Fibroblast of skin of scalp (primary cell): ENCODE measurements at regions not wholly inside any gene's neighbourhood (a gene's known extent, or its start where the extent isn't known, plus 50 kb on each side); places are given as distances from the start of the nearest gene placed in this dataset.

Experiments used
- DNase-seq: peaks from one replicate; pipeline ENCODE4 v3.0.0-alpha.2; 2013

DNA sequence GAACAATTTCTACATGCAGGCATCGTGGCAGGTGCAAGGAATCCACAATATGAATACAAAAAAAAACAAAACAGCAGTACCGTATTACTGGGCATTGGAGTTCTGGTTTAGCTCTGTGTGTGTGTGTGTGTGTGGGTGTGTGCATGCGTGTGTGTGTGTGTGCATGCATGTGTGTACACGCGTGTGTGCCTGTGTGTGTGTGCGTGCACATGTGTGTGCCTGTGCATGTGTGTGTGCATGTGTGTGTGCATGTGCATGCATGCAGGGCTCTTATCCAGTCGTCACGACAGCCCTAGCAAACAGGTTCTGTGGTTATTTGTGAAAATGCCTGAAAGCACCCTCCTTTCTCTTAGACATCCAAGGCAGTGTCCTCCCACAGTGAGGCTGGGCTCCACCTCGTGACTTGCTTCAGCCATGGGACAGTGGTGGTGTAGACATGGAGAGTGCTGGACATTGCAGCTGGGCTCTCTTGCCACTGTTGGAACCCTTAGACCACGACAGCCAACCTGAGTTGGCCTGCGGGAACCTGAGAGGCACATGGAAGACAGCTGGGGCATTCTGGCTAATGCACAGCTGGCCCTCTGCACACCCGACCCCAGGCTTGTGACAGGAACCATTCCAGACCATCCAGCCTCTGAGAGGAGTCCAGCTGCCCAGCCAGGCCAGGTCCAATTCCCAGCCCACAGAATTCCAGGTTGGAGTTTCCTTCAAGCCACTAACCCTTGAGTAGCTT is 173.4 kb upstream of the SHH start:
- DNase-seq: no peak

DNA sequence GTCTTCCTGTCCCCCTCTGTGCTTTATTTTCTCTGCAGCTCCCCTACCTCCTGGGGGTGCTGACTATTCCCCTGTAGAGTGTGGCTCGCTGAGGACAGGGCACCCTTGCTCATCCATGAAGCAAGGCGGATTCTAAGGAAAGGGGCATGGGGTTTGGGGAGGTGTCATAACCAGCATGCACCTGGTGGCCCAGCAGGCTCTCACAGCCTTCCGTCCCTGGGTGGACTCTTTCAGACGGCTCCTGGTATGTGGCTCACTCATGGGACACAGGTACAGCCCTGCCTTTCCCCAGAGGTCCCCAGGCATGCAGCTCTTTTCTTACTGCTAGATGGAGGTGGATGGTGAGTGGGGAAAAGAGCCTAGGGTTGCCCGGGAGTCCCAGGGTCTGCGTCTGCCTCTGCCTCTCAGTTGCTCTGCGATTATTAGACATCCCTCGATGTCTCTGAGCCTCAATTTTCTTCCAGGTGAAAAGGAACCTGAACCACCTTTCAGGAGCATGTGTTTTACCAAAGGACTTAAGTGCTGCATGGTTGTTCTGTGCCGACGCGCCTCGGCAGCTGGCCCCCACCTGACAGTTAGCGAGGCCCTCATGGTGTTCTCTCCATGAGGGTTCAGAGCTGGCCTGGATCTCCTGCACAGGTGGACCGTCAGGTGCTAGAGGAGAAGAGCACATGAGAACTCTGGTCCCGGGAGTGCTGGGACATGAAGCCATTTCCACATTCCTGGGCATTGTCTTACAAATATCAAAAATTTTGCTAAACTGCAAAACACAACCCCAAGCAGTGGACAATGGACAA is 172.5 kb upstream of the SHH start:
- no peak for DNase-seq

DNA sequence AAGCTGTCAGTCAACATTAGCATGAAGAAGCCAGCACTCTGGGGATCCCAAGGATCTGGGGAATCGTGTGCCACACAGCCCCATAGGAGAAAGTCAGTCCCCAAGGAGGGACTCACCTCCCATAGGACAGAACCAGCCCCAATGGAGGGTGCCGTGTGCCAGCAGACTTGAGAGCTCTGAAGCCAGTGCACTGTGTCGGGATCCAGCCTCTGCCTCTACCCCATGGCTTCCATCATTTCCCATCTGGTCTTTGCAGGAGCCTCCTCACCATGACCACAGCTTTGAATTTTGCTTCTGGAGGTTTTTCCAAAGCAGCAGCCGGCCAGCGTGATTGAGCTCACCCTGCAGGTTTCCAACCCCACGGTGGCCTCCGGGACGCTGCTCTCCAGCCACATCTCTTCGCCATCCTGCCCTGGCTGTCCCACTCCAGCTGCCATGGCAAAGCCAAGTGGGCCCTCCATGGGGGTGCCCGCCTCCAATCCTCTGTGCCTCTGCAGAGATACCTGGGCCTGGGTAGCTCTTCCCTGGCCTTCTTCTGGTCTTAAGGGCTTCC is 171.8 kb upstream of the SHH start:
- DNase-seq: no peak

DNA sequence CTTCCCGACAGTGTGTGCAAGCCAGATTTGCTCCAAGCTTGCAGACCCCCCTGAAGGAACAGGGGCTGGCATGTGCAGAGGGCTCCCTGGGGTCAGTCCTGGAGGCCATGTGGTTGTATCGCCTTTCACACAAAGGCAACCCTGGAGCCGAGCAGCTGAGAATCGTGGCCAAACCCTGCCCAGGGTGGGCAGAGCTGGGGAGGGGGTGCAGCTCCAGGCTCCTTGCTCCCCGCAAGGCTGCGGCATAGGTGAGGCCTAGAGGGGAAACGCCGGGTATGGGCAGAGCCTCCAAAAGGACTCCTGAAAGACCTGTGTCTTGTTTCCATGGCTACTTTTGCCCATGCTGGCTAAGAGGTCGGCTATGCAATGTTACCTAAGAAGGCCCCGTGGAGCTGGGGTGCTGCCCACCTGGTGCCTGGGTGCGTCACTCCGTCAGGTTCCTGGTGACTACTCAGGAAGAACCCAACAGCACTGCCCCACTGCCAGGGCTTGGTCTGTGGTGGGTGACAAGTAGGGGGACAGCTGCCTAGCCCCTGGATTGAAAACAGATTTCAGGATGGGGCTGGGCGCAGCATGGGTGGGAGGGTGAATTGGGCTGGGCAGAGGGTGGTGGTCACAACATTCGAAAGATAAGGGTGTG is 171.0 kb upstream of the SHH start:
- DNase-seq: no peak

DNA sequence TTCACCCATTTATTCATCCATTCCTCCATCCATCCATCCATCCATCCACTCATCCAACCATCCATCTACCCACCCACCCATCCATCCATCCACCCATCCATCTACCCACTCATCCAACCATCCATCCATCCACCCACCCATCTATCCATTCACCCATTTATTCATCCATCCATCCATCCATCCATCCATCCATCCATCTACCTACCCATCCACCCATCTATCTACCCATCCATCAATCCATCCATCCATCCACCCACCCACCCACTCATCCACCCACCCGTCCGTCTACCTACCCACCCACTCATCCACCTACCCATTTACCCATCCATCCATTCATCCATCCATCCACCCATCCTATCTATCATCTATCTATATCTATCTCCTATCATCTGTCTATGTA is 169.4 kb upstream of the SHH start:
- no peak for DNase-seq

DNA sequence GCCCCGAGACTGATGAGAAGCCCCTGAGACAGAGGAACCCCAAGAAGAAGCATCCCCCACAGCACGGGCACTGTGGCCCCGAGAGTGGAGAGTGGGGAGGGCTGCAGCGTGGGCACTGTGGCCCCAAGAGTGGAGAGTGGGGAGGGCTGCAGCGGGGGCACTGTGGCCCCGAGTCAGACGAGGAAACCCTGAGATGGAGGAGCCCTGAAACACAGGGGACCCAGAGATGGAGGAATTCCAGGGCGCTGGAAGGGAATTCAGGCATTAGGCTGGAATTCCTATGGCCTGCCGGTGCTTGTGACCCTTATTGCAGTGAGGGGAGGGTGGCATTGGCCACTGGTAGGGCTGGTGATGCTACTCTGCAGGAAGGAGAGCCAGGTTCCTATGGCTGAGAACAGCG is 168.6 kb upstream of the SHH start:
- DNase-seq: no peak

DNA sequence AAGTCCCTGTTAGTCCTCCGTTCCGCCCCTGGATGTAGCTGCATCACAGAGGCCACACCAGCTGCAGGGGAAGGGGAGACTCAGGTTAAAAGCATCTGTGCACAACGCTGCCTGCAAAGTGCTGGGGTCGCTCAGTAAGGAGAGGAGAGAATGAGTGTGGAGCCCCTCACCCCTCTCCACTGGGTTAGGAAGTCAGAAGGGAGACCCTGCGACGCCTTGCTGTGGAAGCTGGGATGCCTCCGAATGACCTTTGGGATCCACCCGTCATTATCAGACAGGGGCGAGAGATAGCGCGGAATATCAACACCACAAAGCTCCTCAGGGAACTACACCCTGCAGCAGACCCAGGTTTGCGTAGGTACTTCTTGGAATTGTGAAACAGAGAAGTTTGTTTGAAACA is 167.7 kb upstream of the SHH start:
- DNase-seq: no peak

DNA sequence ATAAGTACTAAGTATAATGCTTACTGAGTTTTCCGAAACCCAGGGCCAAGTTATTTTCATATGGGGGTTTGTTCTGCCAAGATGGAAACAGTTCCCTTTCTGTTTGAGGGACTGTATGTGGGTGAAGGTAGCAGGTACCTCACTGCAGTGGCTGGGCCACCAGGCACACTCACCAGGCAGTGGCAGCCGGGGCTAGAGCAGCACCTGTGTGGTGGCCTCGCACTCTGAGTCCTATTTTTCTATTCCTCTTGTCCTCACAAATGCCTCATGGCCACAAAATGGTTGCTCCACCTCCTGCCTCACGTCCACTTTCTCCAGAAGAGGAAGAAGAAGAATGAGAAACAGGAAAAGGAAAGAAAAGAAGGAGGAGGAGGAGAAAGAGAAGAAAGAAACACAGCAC is 167.3 kb upstream of the SHH start:
- DNase-seq: no peak

DNA sequence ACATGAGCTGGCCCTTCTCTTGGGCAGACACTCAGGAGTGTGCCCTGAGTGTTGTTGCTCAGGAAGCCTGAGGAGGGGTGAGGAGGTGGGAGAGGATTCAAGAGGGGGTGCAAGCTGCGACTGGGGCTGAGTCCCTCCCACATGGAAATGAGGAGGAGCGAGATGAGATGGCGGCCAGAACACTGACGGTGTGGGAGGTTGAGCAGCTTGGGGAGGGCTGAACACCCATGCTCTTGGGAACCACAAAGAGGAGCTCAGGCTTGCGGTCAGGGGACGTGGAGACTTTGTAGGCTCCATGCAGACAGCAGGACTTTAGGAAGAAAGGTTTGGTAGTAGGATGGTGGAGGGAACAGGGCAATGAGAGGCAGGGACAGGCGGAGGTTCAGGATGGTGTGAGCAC is 163.2 kb upstream of the SHH start:
- DNase-seq: no peak

DNA sequence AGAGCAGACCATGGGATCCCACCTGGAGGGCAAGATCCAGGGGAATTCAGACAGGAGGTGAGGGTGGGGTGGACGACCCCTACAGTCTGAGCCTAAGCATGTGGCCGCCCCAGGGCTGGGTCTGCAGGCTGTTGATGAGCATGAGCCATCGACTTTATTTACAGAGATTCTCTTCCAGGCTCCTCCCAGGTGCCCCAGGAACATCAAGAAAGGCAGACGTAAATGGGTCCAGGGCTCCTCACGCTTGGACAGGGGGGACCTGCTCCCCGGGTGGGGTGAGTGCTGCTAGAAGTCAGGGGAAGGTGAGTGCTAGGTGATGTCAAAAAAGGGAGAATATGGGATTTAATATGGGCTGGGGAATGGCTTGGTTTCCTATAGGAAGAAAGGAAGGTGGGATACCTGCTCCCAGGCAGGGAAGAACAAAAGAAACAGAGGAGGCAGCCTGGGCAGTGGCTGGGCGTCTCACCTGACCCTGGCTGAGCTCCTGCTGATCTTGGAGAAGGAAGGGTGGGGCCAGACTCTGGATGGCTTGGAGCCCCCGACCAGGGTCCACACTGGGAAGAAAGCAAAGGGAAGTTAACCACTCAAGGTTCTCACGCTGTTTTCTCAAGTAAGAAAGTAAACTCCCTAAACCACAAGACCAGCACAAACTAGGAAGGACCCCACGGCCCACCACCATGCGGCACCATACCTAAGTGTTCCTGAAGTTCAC is 162.1 kb upstream of the SHH start:
- DNase-seq: no peak

DNA sequence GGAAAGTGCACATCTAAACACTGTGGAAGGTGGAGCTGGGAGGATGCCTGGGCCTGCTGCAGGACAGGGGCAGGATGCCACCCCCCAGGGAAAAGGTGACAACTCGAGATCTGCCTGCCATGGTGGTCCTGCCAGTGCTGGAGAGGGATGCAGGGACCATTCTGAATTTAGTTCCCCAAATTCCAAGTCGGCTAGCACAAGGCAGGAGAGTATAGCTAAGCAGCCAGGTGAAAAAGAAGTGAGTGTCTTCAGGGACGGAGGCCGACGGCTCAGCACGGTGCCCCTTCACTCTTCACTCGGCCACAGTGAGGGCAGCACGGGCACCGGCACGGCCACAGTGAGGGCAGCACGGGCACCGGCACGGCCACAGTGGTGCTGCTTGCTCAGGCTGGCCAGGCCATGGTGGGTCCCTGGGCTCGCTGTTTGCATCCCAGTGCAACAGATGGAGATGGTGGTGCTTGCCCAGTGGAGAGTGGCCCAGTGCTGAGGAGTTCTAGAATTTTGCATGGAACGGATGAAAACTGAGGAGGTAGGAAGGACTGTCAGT is 161.3 kb upstream of the SHH start:
- no peak for DNase-seq

DNA sequence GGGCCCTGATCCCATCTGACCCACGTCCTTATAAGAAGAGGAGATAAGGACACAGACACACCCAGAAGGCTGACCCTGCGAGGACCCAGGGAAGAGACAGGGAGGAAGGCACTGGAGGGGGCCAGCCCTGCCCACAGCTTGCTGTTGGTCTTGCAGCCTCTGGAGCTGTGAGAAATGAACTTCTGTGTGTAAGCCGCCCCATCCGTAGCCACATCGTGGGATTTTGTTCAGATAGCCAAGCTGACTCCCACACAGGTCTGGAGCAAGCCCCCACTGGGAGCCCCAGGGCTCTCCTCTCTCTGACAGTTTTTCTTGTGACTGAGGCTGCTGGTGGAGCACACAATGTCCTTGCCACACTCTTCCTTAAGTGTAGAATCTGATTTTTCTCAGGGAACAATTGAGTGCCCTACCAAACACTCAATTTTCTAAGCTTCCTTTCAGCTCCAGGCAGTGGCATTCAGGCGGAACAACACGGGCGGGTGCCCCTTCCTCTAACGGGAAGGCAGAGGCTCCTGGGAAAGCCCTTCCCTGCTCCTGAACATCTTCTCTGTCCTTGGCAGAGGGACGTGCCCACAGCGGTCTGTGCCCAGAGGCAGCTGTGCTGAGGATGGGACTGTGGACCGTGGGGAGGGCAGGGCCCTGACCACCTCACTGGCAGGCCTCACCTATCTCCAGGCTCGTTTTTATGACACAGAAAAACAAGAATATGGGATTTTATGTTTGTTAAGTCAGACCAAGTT is 160.6 kb upstream of the SHH start:
- no peak for DNase-seq

DNA sequence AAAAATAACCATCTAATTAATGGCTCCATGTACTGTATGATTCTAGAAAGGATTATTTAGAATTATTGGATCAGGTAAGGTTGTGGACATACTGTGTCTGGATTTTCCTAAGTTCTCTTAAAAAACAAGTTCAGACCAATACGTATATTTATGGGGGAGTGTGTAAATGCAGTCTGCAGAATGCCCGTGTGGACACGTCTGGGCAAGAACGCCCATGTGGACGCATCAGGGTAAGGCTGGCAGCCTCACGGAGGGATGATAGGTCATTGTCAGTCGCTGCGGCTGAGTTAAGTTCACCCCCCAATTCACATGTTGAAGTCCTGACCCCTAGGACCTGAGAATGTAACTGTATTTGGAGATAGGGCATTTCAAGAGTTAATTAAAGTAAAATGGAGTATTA is 160.0 kb upstream of the SHH start:
- no peak for DNase-seq

DNA sequence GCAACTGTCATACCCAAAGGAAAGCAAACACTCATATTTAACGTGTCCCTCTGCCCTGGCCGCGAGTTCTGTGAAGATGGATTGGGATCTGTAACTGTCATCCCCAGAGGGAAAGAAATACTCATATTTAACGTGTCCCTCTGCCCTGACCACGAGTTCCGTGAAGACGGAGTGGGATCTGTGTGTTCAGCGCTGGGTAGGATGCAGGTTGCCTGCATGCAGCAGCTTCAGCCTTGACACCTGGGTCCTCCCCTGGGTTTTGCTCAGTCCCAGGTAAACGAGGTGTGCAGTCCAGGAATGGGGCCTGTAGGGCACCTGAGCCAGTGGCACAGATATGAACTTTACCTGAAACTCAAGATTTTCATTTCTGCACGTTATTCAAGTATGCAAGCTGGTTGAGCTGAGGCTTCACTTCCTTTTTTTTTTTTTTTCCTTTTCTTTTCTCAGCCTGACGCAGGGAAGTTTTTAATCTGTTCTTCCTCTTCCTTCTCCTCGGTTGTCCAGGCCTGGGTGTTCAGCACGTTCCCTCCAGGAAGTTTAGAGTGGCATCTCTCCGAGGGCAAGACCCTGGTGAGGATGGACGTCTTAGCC is 159.0 kb upstream of the SHH start:
- DNase-seq: no peak

DNA sequence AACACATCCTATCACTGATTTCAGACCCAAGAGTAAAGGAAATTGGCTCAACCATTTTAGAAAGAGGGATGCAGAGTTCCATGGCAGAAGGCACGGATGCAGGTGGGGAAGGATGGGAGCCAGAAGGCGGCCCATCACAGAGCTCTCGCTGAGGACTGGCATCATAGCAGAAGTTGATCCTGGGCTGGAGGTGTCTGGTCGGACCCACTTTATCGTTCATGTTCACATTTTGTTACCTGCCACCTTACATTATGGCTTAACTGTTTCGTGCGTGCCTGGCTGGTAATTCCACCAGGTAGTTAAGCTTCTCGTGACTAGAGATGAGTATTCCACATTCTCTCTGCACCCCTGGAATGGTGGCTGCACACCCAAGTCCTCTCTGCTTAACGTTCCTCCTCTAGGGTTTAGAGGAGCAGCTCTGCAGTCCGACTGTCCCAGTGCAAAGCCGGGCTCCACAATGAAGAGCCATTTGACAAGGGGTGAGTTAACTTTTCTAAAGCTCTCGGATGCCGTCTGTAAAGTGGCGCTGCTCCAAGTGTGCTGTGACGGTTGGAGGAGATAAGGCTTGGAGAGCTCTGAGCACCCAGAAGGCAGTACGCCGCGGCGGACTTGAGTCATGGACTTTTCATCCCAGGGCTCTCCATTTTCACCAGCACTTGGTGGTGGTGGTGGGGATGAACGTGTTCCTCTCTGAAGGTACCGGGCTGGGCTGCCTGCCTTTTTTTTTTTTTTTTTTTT is 157.1 kb upstream of the SHH start:
- no peak for DNase-seq

DNA sequence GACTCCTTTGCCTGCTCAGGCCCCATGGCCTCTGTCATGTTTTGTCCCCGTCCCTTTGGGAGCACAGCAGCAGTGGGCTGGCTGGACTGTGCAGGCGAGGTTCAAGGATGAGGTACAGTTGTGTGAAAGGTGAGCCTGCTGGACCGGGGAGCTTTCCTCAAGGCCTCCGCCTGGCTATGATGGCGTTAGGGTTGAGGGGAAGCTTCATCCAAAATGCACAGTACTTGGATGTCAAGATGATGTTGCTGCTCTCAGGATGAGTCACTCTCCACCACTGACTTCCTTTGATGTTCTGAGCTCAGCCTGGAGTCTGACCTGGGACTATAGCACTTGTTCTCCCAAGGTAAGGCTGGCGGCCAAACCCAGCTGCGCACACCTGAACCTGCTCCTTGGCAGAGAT is 152.7 kb upstream of the SHH start:
- DNase-seq: no peak

DNA sequence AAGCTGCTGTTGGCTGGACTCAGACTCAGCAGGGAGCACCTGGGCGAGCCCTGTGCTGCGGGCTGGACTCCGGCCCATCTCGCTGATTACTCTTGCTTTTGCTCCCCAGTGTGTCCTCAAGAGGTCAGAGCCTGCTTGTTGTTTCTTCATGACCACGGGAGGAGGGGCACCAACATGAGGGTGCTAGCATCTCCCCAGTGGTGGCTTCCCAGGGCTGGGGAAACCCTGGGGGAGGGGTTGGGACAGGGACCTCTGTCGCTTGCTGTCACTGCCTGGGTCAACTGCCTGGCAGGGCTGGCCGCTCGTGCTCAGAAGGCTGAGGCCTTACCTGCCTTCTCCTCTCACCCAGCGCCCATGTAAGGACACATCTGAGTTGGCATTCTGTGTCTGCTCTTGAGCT is 152.3 kb upstream of the SHH start:
- DNase-seq: no peak

DNA sequence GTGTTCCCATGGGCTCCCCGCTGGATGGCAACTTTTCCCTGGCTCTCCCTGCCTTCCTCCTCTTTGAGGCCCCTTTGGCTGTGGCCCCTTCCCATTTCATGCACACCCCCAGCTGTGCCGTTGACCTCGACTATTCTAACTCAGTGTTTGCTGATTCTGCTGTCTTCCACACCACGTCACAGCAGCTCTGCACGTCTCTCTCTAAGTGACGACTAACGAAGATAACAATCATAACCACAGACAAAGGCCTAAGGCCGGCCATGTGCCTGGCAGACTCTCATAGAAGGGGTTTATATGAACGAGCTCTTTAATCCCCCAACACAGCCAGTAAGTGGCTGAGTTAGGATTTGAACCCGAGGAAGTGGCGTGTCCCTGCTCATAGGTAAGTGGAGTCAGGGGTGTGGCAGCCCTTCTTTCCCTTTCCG is 151.5 kb upstream of the SHH start:
- DNase-seq: no peak

DNA sequence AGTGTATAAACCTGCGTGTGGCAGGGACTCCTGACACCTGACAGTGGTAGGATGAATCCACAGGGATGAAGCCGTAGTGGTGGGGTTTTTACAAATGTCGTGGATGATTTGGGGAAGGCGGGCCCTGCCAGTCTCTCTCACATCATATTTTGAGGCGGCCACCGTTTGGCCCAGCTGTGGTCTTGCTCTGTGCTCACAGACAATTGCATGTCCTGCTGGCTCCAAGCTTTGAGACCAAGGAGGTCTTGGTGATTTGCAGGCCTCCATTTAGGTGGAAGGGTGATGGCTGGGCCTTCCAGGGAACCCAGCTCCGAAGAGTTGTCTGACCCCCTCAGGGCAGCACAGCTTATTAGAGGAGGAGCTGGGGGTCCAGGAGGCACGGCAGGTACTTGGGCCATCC is 151.1 kb upstream of the SHH start:
- no peak for DNase-seq

DNA sequence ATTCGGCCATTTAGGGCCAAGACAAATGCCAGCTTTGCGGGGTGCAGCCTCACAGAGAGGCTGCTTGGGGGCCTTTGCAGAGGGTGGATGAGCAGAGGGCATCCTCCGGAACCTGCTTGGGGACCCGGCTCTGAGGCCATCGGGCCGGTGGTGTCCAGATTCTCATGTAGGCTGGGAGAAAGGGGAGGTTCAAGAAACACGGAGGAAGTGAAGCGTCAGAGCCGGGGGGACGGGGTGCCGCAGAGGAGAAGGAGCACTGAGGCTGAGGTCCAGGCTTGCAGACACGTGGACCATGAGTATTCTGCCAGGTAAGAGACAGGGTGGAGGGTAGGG is 150.7 kb upstream of the SHH start:
- no peak for DNase-seq
